ENCODE measurements at regions not wholly inside any gene's neighbourhood (a gene's known extent, or its start where the extent isn't known, plus 50 kb on each side); places are given as distances from the start of the nearest gene placed in this dataset.

- no peaks in the 10 kb centered on the region for H3K9me3 ChIP-seq
- no peaks in the 10 kb centered on the region for H3K27me3 ChIP-seq
- no peak overlapping the region for H3K27ac ChIP-seq
- WGBS, 2 donors: 82 to 84% methylated on average over 5 of the region's 5 CpGs
- no peak for TF ChIP-seq POLR2A (IDR thresholded peaks at IDR 0.05)
- no peak for TF ChIP-seq CTCF (IDR thresholded peaks at IDR 0.05)
- no peak for DNase-seq
- intact Hi-C loops (cut with DNase I): no loop called here
- no peak overlapping the region for H3K4me3 ChIP-seq
- H3K36me3 ChIP-seq: no peaks in the 10 kb centered on the region
- H3K4me1 ChIP-seq: no peaks in the 10 kb centered on the region
Observed at GRCh38 chr5:92969191-92969780, 611.7 kb downstream of the NR2F1-AS1 start.

DNA sequence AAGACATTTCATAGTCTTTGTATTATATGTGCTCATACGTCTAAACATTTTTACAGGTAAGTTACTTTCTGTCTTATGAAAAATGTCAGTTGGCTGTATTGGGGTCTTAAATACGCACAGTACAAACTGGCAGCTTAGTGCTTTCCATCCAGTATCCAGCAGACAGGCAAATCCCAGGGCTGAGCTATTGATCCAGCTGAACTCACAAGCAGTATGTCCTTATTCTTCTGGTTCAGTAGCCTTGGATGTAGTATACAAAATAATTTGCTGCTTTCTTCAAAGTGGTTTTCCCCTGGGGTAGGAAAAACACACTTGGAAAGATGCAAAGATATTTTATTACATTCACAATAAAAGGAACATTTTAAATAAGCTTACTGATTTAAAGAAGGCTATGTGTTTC, 617.2 kb downstream of the NR2F1-AS1 start:
- DNase-seq: no peak

GRCh38 chr5:92962752-92963151, 618.3 kb downstream of the NR2F1-AS1 start:
- TF ChIP-seq POLR2A (IDR thresholded peaks at IDR 0.05): no peak
- no peak for TF ChIP-seq CTCF (IDR thresholded peaks at IDR 0.05)
- H3K4me1 ChIP-seq: no peaks in the 10 kb centered on the region
- H3K9me3 ChIP-seq: no peaks in the 10 kb centered on the region
- no peaks in the 10 kb centered on the region for H3K36me3 ChIP-seq
- intact Hi-C loops (cut with DNase I): no loop called here
- DNase-seq: no peak
- no peak overlapping the region for H3K4me3 ChIP-seq
- H3K27me3 ChIP-seq: no peaks in the 10 kb centered on the region
- no peak overlapping the region for H3K27ac ChIP-seq

More for the DNA sequence above, 617.2 kb downstream of the NR2F1-AS1 start:
- H3K4me1 ChIP-seq: no peaks in the 10 kb centered on the region
- no peak overlapping the region for H3K27ac ChIP-seq
- no peaks in the 10 kb centered on the region for H3K9me3 ChIP-seq
- no peaks in the 10 kb centered on the region for H3K27me3 ChIP-seq
- no peaks in the 10 kb centered on the region for H3K36me3 ChIP-seq
- intact Hi-C loops (cut with DNase I): no loop called here
- no peak overlapping the region for H3K4me3 ChIP-seq
- 48 to 81% methylated on average over 2 of the region's 2 CpGs for WGBS, 2 donors
- TF ChIP-seq CTCF (IDR thresholded peaks at IDR 0.05) (no peak), POLR2A (IDR thresholded peaks at IDR 0.05) (no peak)

- no peak overlapping the region for H3K27ac ChIP-seq
- no peaks in the 10 kb centered on the region for H3K36me3 ChIP-seq
- intact Hi-C loops (cut with DNase I): no loop called here
- TF ChIP-seq CTCF (IDR thresholded peaks at IDR 0.05) (no peak), POLR2A (IDR thresholded peaks at IDR 0.05) (no peak)
- H3K4me3 ChIP-seq: no peak overlapping the region
- no peak for DNase-seq
- 75 to 79% methylated on average over 5 of the region's 5 CpGs for WGBS, 2 donors
- no peaks in the 10 kb centered on the region for H3K27me3 ChIP-seq
- no peaks in the 10 kb centered on the region for H3K4me1 ChIP-seq
- no peaks in the 10 kb centered on the region for H3K9me3 ChIP-seq
Observed at GRCh38 chr5:92956886-92957285, 624.1 kb downstream of the NR2F1-AS1 start.

DNA sequence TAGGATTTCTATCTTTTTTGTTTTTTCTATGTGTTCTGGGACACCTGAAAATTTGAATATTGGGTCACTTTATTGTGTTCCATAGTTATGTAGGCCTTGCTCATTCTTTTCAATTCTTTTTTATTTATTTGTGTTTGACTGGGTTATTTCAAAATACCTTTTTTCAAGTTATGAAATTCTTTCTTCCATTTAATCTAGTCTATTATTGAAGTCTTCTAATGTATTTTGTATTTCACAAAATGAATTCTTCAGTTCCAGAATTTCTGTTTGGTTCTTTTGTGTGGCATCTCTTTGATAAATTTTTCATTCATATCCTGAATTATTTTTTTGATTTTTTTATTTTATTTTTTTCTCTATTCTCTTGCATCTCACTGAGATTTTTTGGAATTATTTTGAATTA, 628.8 kb downstream of the NR2F1-AS1 start:
- TF ChIP-seq POLR2A (IDR thresholded peaks at IDR 0.05) (no peak), CTCF (IDR thresholded peaks at IDR 0.05) (no peak)
- Histone ChIP-seq H3K27ac (no peak overlapping the region), H3K27me3 (no peaks in the 10 kb centered on the region), H3K36me3 (no peaks in the 10 kb centered on the region), H3K4me1 (no peaks in the 10 kb centered on the region), H3K4me3 (no peak overlapping the region), H3K9me3 (peaks cover 0 to 4% (median 0%) of the 10 kb centered on the region in 3 donors)
- no peak for DNase-seq
- intact Hi-C loops (cut with DNase I): no loop called here
